ENCODE measurements at regions not wholly inside any gene's neighbourhood (a gene's known extent, or its start where the extent isn't known, plus 50 kb on each side); places are given as distances from the start of the nearest gene placed in this dataset.
A peak's percentile ranks its signal among the peaks of the same experiment; 100 is the strongest.

- TF ChIP-seq ASH2L (IDR thresholded peaks at IDR 0.05; ENCODE audit: borderline replicate concordance, low read depth) (no peak), E2F8 (IDR thresholded peaks at IDR 0.05; ENCODE audit: low read depth, partially characterized antibody) (no peak), RUNX3 (IDR thresholded peaks at IDR 0.05; ENCODE audit: low read length) (peak; percentile 51), MTA2 (IDR thresholded peaks at IDR 0.05; ENCODE audit: low read depth) (no peak), CEBPB (IDR thresholded peaks at IDR 0.05; ENCODE audit: borderline replicate concordance in 1 of 2, low read depth in 2 of 2, low read length in 2 of 2) (no peak), ATF2 (IDR thresholded peaks at IDR 0.05; ENCODE audit: low read length) (peak; percentile 43; the same call in 1 of the 2 replicates)
These were observed 205.0 kb upstream of the RFC3 start (continued) for GRCh38 chr13:33612641-33613638.

GRCh38 chr13:33615436-33615835, 202.5 kb upstream of the RFC3 start:
- CTCF ChIA-PET, result interaction anchor here (0.6 kb wide), 1 partner anchor 84 kb away, joined by 3 read pairs; no protein-coding TSS in a partner anchor
- no peak overlapping the region for H3K4me2 ChIP-seq (ENCODE audit: control insufficient read depth, insufficient read depth)
- H2AFZ ChIP-seq (ENCODE audit: control insufficient read depth, low read depth, low read length), result no peak overlapping the region
- DNase-seq (ENCODE audit: low read depth, low spot score) (no peak), ATAC-seq (no peak), FAIRE-seq (no peak)
- no peaks in the 10 kb centered on the region for H4K20me1 ChIP-seq (ENCODE audit: control insufficient read depth, insufficient read depth)
- no peaks in the 10 kb centered on the region for H3K9me3 ChIP-seq (replicated peaks; ENCODE audit: control insufficient read depth, insufficient read depth, low read length)
- in situ Hi-C loops (cut with MboI), result no loop called here
- no peak overlapping the region for H3K4me3 ChIP-seq
- H3K9ac ChIP-seq (ENCODE audit: control insufficient read depth, insufficient read depth, low read length), result no peak overlapping the region
- POLR2A ChIA-PET, result no interaction called here
- no peak overlapping the region for H3K27ac ChIP-seq (ENCODE audit: control insufficient read depth, insufficient read depth)
- no peaks in the 10 kb centered on the region; a peak in 1 of 4 replicates for H3K27me3 ChIP-seq (replicated peaks in 1 of 2; ENCODE audit: control insufficient read depth in 2 of 2, insufficient read depth in 2 of 2, low read length in 1 of 2)
- H3K79me2 ChIP-seq (ENCODE audit: control insufficient read depth, insufficient read depth, low read length), result no peaks in the 10 kb centered on the region
- intact Hi-C loops (cut with micrococcal nuclease; ENCODE audit: unreplicated experiment), result no loop called here
- 91% methylated on average over 2 of the region's 2 CpGs for WGBS (ENCODE audit: insufficient coverage, insufficient replicate concordance, low lambda C conversion rate, missing lambda C conversion rate)
- SMC1A ChIA-PET (ENCODE audit: uncharacterized antibody, unreplicated experiment), result interaction anchor here (0.6 to 1.4 kb wide), 4 partner anchors 9 to 540 kb away, joined by 3 to 4 read pairs (median 4); no protein-coding TSS in a partner anchor
- no TSS peak for BruUV-seq (replicated peaks)
- no peaks in the 10 kb centered on the region for H3K36me3 ChIP-seq (ENCODE audit: control insufficient read depth in 2 of 2, insufficient read depth in 2 of 2, low read length in 1 of 2)
- peaks cover 9% of the 10 kb centered on the region for H3K4me1 ChIP-seq (ENCODE audit: control insufficient read depth, insufficient read depth, low read length)
- RAD21 ChIA-PET (ENCODE audit: unreplicated experiment), result no interaction called here
- TF ChIP-seq YBX1 (IDR thresholded peaks at IDR 0.05) (no peak), ZBTB11 (CRISPR knock-in tag; IDR thresholded peaks at IDR 0.05) (no peak), SP1 (IDR thresholded peaks at IDR 0.05; ENCODE audit: low read depth, low read length) (no peak), E2F4 (IDR thresholded peaks at IDR 0.05; ENCODE audit: low read depth, low read length) (no peak), IRF3 (IDR thresholded peaks at IDR 0.05) (no peak)

Measured in GM12878 (cell line).